GM19023 (cell line): ENCODE measurements at regions not wholly inside any gene's neighbourhood (a gene's known extent, or its start where the extent isn't known, plus 50 kb on each side); places are given as distances from the start of the nearest gene placed in this dataset.

ENCODE experiments used
- ATAC-seq: cut with Tn5 transposase; IDR thresholded peaks from one replicate; pipeline ENCODE4 v1.9.1; 2021; ENCODE audit warnings: mild to moderate bottlenecking, moderate library complexity; ENCODE audit not compliant: unreplicated experiment

GRCh38 chr3:102141928-102142239, 292.6 kb downstream of the NFKBIZ start:
- ATAC-seq: no peak

- ATAC-seq: no peak
These were observed 292.3 kb upstream of the ZPLD1 start for GRCh38 chr3:102142379-102143060.

- no peak for ATAC-seq
These were observed 291.3 kb upstream of the ZPLD1 start for GRCh38 chr3:102143536-102143935.

- ATAC-seq: no peak
These were observed 290.8 kb upstream of the ZPLD1 start for GRCh38 chr3:102144063-102144462.

GRCh38 chr3:102148598-102149337, 286.0 kb upstream of the ZPLD1 start:
- no peak for ATAC-seq

GRCh38 chr3:102151935-102152334, 282.9 kb upstream of the ZPLD1 start:
- no peak for ATAC-seq

- ATAC-seq: no peak
These were observed 278.4 kb upstream of the ZPLD1 start for GRCh38 chr3:102156426-102156825.

GRCh38 chr3:102158080-102158740, 276.6 kb upstream of the ZPLD1 start:
- ATAC-seq: no peak

- ATAC-seq: no peak
These were observed 274.9 kb upstream of the ZPLD1 start for GRCh38 chr3:102159810-102160451.

- no peak for ATAC-seq
These were observed 273.3 kb upstream of the ZPLD1 start for GRCh38 chr3:102161384-102162006.

- ATAC-seq: no peak
These were observed 272.6 kb upstream of the ZPLD1 start for GRCh38 chr3:102162251-102162650.

GRCh38 chr3:102163039-102163817, 271.6 kb upstream of the ZPLD1 start:
- ATAC-seq: no peak

- no peak for ATAC-seq
These were observed 271.0 kb upstream of the ZPLD1 start for GRCh38 chr3:102163818-102164154.

- no peak for ATAC-seq
These were observed 269.4 kb upstream of the ZPLD1 start for GRCh38 chr3:102165367-102165766.

- ATAC-seq: no peak
These were observed 264.8 kb upstream of the ZPLD1 start for GRCh38 chr3:102169915-102170479.

- no peak for ATAC-seq
These were observed 264.3 kb upstream of the ZPLD1 start for GRCh38 chr3:102170545-102170944.

- ATAC-seq: no peak
These were observed 260.5 kb upstream of the ZPLD1 start for GRCh38 chr3:102174312-102174712.

GRCh38 chr3:102174832-102175374, 259.9 kb upstream of the ZPLD1 start:
- ATAC-seq: no peak

- ATAC-seq: no peak
These were observed 258.3 kb upstream of the ZPLD1 start for GRCh38 chr3:102176333-102177050.
